HepG2 (cell line): ENCODE measurements at regions not wholly inside any gene's neighbourhood (a gene's known extent, or its start where the extent isn't known, plus 50 kb on each side); places are given as distances from the start of the nearest gene placed in this dataset.
A peak's percentile ranks its signal among the peaks of the same experiment; 100 is the strongest.

Experiments used
- ATAC-seq: fragments of 200-7000 bp; cut with Tn5 transposase; 3 replicates; pipeline ENCODE4 v1.9.1; 2020; ENCODE audit warnings: mild to moderate bottlenecking, moderate library complexity
- BruUV-seq: library from RNA; stranded (reverse); fragments of 400-500 nt; replicated peaks from 2 replicates; lab custom pipeline; 2021; lab: Mats Ljungman, UMichigan
- CTCF ChIA-PET: fragments of 300-600 bp; formaldehyde crosslinking; extraction: SDS; loops from one replicate; lab custom pipeline; 2021; ENCODE audit warnings: low total read pairs, inconsistent platforms, low intra/inter-chr PET ratio; lab: Yijun Ruan, JAX
- POLR2A ChIA-PET: fragments of 350-600 bp; sonication (Branson Sonifier 250); formaldehyde crosslinking; loops from one replicate; lab custom pipeline; 2020; ENCODE audit warnings: antibody characterized with exemption, inconsistent platforms; lab: Yijun Ruan, JAX
- DNase-seq: peaks from one replicate; pipeline ENCODE4 v3.0.0-alpha.2; 2015; ENCODE audit warnings: low spot score
- FAIRE-seq: peaks from 3 replicates; lab custom pipeline; 2011; peaks lifted over from hg19 to GRCh38; lab: Jason Lieb, UNC
- H2AFZ ChIP-seq: one replicate; pipeline ENCODE4 v1.6.1; 2011; ENCODE audit warnings: low read length, inconsistent platforms
- H3K27ac ChIP-seq: fragments of 300-600 bp; 3 replicates; pipeline ENCODE4 v1.8.0; 2011; ENCODE audit warnings: mixed run types, mild to moderate bottlenecking, mixed read lengths, low read length, inconsistent platforms; ENCODE audit not compliant: insufficient read depth; ENCODE audit errors: extremely low read length
- H3K27me3 ChIP-seq, 2 experiments: fragments of 200-600 bp in 1 of 2; 2 replicates in 1 of 2; 3 replicates in 1 of 2; pipeline versions ENCODE4 v1.6.0 to v1.8.0; 2011; ENCODE audit warnings: low read length in 2 of 2, mild to moderate bottlenecking in 2 of 2, moderate library complexity in 2 of 2, inconsistent platforms in 1 of 2; ENCODE audit not compliant: insufficient read depth in 2 of 2, control insufficient read depth in 1 of 2
- H3K36me3 ChIP-seq, 2 experiments: fragments of 200-600 bp in 1 of 2; replicated peaks in 1 of 2; 2 replicates in 1 of 2; 3 replicates in 1 of 2; pipeline versions ENCODE4 v1.5.1 to v1.8.0; 2011; ENCODE audit warnings: low read length in 2 of 2, inconsistent platforms in 1 of 2; ENCODE audit not compliant: insufficient read depth in 2 of 2, control insufficient read depth in 1 of 2
- H3K4me1 ChIP-seq: 2 replicates; pipeline ENCODE4 v1.5.1; 2012; ENCODE audit warnings: low read length, inconsistent platforms; ENCODE audit not compliant: insufficient read depth
- H3K4me2 ChIP-seq: 2 replicates; pipeline ENCODE4 v1.6.0; 2011; ENCODE audit warnings: low read depth, low read length, inconsistent platforms
- H3K4me3 ChIP-seq, 3 experiments: fragments of 200-600 bp in 1 of 3; sonication (generic), shearing (Covaris generic) in 1 of 3; replicated peaks in 1 of 3; 2 replicates each; pipeline ENCODE4 v1.5.1; 2011 to 2016; ENCODE audit warnings: low read length in 3 of 3, inconsistent platforms in 2 of 3, low read depth in 2 of 3, mild to moderate bottlenecking in 2 of 3, control low read depth in 1 of 3, mixed read lengths in 1 of 3; ENCODE audit not compliant: insufficient read depth in 1 of 3
- H3K79me2 ChIP-seq: one replicate; pipeline ENCODE4 v1.6.1; 2011; ENCODE audit warnings: low read length, inconsistent platforms; ENCODE audit not compliant: insufficient read depth
- H3K9ac ChIP-seq: 2 replicates; pipeline ENCODE4 v1.6.0; 2011; ENCODE audit warnings: mild to moderate bottlenecking, low read depth, low read length, inconsistent platforms; ENCODE audit not compliant: insufficient read depth
- H3K9me3 ChIP-seq: 2 replicates; pipeline ENCODE4 v1.5.1; 2012; ENCODE audit warnings: mild to moderate bottlenecking, low read length
- H4K20me1 ChIP-seq: 2 replicates; pipeline ENCODE4 v1.6.0; 2011; ENCODE audit warnings: inconsistent platforms, mild to moderate bottlenecking, low read length, moderate library complexity; ENCODE audit not compliant: insufficient read depth
- DMTF1 ChIP-seq: sonication (generic); formaldehyde crosslinking; IDR thresholded peaks from 2 replicates; pipeline ENCODE4 v1.4.0; 2020; ENCODE audit warnings: mild to moderate bottlenecking, missing genetic modification reagents
- ISX ChIP-seq: sonication (generic); formaldehyde crosslinking; conservative IDR thresholded peaks from 2 replicates; pipeline ENCODE4 v1.5.0; 2020; ENCODE audit warnings: missing genetic modification reagents
- MAFF ChIP-seq: IDR thresholded peaks from 2 replicates; pipeline ENCODE4 v1.6.1; 2011; ENCODE audit warnings: low read depth, low read length, improper control_type of control experiment
- MAFK ChIP-seq, 2 experiments: IDR thresholded peaks in 1 of 2; conservative IDR thresholded peaks in 1 of 2; 2 replicates each; pipeline ENCODE4 v1.6.1; 2011; ENCODE audit warnings: improper control_type of control experiment in 2 of 2, low read length in 2 of 2
- MTA3 ChIP-seq: sonication (generic); formaldehyde crosslinking; IDR thresholded peaks from 2 replicates; pipeline ENCODE4 v1.4.0; 2020; ENCODE audit warnings: missing genetic modification reagents
- in situ Hi-C: cut with HindIII; loops from 2 replicates; pipeline ENCODE4 v1.10.0; 2017; ENCODE audit warnings: low pct_unique_long_range_greater_than_20kb; ENCODE audit not compliant: extremely low pct_ligation_motif_present
- intact Hi-C: fragments of 100-400 bp; cut with micrococcal nuclease; formaldehyde crosslinking; loops from one replicate; pipeline ENCODE4 v1.10.0; 2022; ENCODE audit not compliant: unreplicated experiment
- TF ChIP-seq, protein P1 (sequence below): sonication (generic); formaldehyde crosslinking; IDR thresholded peaks from 2 replicates; pipeline ENCODE4 v1.5.1; 2020; ENCODE audit warnings: mild to moderate bottlenecking, missing genetic modification reagents, borderline replicate concordance

DNA sequence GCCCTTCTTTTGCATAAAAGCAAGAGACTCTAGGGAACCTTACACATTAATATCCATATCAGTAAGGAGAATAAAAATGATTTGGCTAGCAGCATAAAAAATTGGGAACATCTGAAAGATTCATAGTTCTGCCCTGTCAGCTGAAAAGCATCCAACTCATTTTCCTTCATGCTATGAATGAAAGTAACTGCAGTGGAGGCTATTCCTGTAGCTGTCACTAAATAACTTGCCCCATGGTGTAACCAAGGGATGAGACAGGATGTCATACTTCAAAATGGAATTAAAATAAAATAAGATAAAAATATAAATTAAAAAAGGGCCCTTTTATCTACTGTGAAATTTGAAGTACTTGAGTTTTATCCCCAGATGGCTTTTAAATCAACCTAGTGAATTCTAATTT is 878.8 kb downstream of the C4orf33 start:
- ATAC-seq: no peak
- H3K79me2 ChIP-seq: no peaks in the 10 kb centered on the region
- H3K9me3 ChIP-seq: no peaks in the 10 kb centered on the region
- DNase-seq: no peak
- H3K4me2 ChIP-seq: no peak overlapping the region
- in situ Hi-C loops (no loop called here), intact Hi-C loops (no loop called here)
- no peak overlapping the region for H2AFZ ChIP-seq
- ChIA-PET CTCF (no interaction called here), POLR2A (no interaction called here)
- no TSS peak for BruUV-seq
- TF ChIP-seq, protein P1, sequence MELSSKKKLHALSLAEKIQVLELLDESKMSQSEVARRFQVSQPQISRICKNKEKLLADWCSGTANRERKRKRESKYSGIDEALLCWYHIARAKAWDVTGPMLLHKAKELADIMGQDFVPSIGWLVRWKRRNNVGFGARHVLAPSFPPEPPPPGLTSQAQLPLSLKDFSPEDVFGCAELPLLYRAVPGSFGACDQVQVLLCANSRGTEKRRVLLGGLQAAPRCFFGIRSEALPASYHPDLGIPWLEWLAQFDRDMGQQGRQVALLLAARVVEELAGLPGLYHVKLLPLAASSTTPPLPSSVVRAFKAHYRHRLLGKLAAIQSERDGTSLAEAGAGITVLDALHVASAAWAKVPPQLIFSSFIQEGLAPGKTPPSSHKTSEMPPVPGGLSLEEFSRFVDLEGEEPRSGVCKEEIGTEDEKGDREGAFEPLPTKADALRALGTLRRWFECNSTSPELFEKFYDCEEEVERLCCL (CRISPR knock-in tag): no peak
- TF ChIP-seq ISX (CRISPR knock-in tag) (no peak), MTA3 (no peak), MAFF (0 out of 2 replicates have a peak, but pooled peaks have one; percentile 24), DMTF1 (CRISPR knock-in tag) (no peak), MAFK (conservative IDR thresholded peaks at IDR 0.05 in 1 of 2, IDR thresholded peaks at IDR 0.05 in 1 of 2; ENCODE audit: low read length in 2 of 2) (peak in 1 of 2 experiments; percentile 55; a peak in 2 of 4 replicates)
- TF ChIP-seq, all 625 proteins: peak for 2
- Histone ChIP-seq H3K4me1 (no peaks in the 10 kb centered on the region), H3K4me3 (no peak overlapping the region), H3K27me3 (no peaks in the 10 kb centered on the region; a peak in 1 of 5 replicates), H3K36me3 (no peaks in the 10 kb centered on the region), H3K9ac (no peak overlapping the region), H3K27ac (no peak overlapping the region), H4K20me1 (no peaks in the 10 kb centered on the region)
- no peak for FAIRE-seq
